Activated CD8-positive, alpha-beta memory T cell treated with anti-CD3 and anti-CD28 coated beads for 36 hours (primary cell): ENCODE measurements at regions not wholly inside any gene's neighbourhood (a gene's known extent, or its start where the extent isn't known, plus 50 kb on each side); places are given as distances from the start of the nearest gene placed in this dataset.
"Not testable (repeated sequence)": the region's sequence is repeated elsewhere in the genome, so short reads cannot be mapped to it uniquely, and the experiment has no call there.

Experiments used
- CTCF ChIA-PET: fragments of 350-600 bp; sonication (Branson Sonifier 250); formaldehyde crosslinking; loops from one replicate; lab custom pipeline; 2021; ENCODE audit warnings: antibody characterized with exemption; lab: Charles Lee
- POLR2A ChIA-PET: fragments of 350-600 bp; sonication (Branson Sonifier 250); formaldehyde crosslinking; loops from one replicate; lab custom pipeline; 2021; ENCODE audit warnings: antibody characterized with exemption; lab: Charles Lee

GRCh38 chr2:217614096-217614495 is 388.7 kb downstream of the TNS1 start:
- CTCF ChIA-PET, result no interaction called here
- POLR2A ChIA-PET, result no interaction called here

- POLR2A ChIA-PET, result no interaction called here
- CTCF ChIA-PET, result no interaction called here
Observed at GRCh38 chr2:217612920-217613319, 389.9 kb downstream of the TNS1 start.

- CTCF ChIA-PET, result no interaction called here
- POLR2A ChIA-PET, result no interaction called here
Observed at GRCh38 chr2:217612211-217612610, 390.6 kb downstream of the TNS1 start.

GRCh38 chr2:217611626-217612127 is 391.1 kb downstream of the TNS1 start:
- CTCF ChIA-PET, result no interaction called here
- POLR2A ChIA-PET, result no interaction called here

GRCh38 chr2:217611056-217611455 is 391.7 kb downstream of the TNS1 start:
- CTCF ChIA-PET, result no interaction called here

GRCh38 chr2:217610401-217610814 is 392.4 kb downstream of the TNS1 start:
- CTCF ChIA-PET, result no interaction called here
- POLR2A ChIA-PET, result no interaction called here

More at GRCh38 chr2:217611056-217611455, 391.7 kb downstream of the TNS1 start:
- POLR2A ChIA-PET, result no interaction called here

GRCh38 chr2:217609952-217610351 is 392.8 kb downstream of the TNS1 start:
- CTCF ChIA-PET, result no interaction called here

GRCh38 chr2:217606296-217606695 is 396.5 kb downstream of the TNS1 start:
- ChIA-PET CTCF (no interaction called here), POLR2A (no interaction called here)

More at GRCh38 chr2:217609952-217610351, 392.8 kb downstream of the TNS1 start:
- POLR2A ChIA-PET, result no interaction called here

GRCh38 chr2:217604527-217605194 is 398.1 kb downstream of the TNS1 start:
- CTCF ChIA-PET, result no interaction called here
- POLR2A ChIA-PET, result no interaction called here

- CTCF ChIA-PET, result no interaction called here
- POLR2A ChIA-PET, result no interaction called here
Observed at GRCh38 chr2:217601601-217602000, 401.2 kb downstream of the TNS1 start.

- ChIA-PET CTCF (no interaction called here), POLR2A (no interaction called here)
Observed at GRCh38 chr2:217599906-217600305, 402.9 kb downstream of the TNS1 start.

- POLR2A ChIA-PET, result no interaction called here
- CTCF ChIA-PET, result no interaction called here
Observed at GRCh38 chr2:217597681-217598080, 405.1 kb downstream of the TNS1 start.

- ChIA-PET POLR2A (no interaction called here), CTCF (no interaction called here)
Observed at GRCh38 chr2:217597145-217597544, 405.6 kb downstream of the TNS1 start.

GRCh38 chr2:217593732-217594131 is 409.1 kb downstream of the TNS1 start:
- ChIA-PET POLR2A (no interaction called here), CTCF (interaction anchor here (0.7 kb wide), 1 partner anchor 58 kb away, joined by 3 read pairs; no protein-coding TSS in a partner anchor)

GRCh38 chr2:217588266-217588665 is 414.5 kb downstream of the TNS1 start:
- ChIA-PET CTCF (no interaction called here), POLR2A (no interaction called here)

- ChIA-PET CTCF (no interaction called here), POLR2A (no interaction called here)
Observed at GRCh38 chr2:217585362-217585761, 417.4 kb downstream of the TNS1 start.

GRCh38 chr2:217580407-217580806 is 422.4 kb downstream of the TNS1 start:
- CTCF ChIA-PET, POLR2A ChIA-PET: not testable (repeated sequence)

GRCh38 chr2:217573571-217573970 is 429.2 kb downstream of the TNS1 start:
- ChIA-PET CTCF (interaction anchor here (0.6 kb wide), 1 partner anchor 767 kb away, joined by 3 read pairs; no protein-coding TSS in a partner anchor), POLR2A (no interaction called here)

GRCh38 chr2:217570394-217570793 is 432.4 kb downstream of the TNS1 start:
- ChIA-PET CTCF (no interaction called here), POLR2A (no interaction called here)

- ChIA-PET CTCF (no interaction called here), POLR2A (no interaction called here)
Observed at GRCh38 chr2:217568289-217568971, 434.4 kb downstream of the TNS1 start.

- CTCF ChIA-PET, result no interaction called here
- POLR2A ChIA-PET, result no interaction called here
Observed at GRCh38 chr2:217563565-217563964, 439.2 kb downstream of the TNS1 start.
